ENCODE measurements at regions not wholly inside any gene's neighbourhood (a gene's known extent, or its start where the extent isn't known, plus 50 kb on each side); places are given as distances from the start of the nearest gene placed in this dataset.

DNA sequence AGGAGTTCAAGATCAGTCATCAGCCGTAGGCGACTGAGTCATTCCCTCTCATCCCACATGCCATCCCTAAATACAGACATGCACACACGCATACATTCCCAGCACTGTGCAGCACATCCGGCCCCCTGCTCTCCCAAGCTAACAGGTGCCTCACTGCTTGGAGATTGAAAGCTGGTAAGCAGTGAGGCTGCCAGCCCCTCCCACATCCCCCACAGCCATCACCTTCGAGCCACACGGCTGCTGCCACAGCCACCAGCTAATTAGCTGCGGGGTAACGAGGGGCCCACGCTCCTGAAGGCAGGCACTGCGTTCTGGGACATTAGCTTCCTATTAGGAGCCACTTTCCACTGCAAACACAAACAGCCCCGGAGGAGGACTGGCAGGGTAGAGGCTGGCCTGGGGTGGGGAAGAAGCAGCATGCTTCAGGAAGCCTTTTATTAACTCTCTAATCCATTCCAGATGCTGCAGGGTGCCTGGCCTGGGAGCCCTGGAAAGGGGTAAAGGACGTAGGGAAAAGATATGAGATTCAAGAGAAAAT lies 179.6 kb downstream of the CCT6B start:
- H3K4me3 ChIP-seq: no peak overlapping the region
- no peak for DNase-seq (ENCODE audit: low spot score)
- TF ChIP-seq, protein P1, sequence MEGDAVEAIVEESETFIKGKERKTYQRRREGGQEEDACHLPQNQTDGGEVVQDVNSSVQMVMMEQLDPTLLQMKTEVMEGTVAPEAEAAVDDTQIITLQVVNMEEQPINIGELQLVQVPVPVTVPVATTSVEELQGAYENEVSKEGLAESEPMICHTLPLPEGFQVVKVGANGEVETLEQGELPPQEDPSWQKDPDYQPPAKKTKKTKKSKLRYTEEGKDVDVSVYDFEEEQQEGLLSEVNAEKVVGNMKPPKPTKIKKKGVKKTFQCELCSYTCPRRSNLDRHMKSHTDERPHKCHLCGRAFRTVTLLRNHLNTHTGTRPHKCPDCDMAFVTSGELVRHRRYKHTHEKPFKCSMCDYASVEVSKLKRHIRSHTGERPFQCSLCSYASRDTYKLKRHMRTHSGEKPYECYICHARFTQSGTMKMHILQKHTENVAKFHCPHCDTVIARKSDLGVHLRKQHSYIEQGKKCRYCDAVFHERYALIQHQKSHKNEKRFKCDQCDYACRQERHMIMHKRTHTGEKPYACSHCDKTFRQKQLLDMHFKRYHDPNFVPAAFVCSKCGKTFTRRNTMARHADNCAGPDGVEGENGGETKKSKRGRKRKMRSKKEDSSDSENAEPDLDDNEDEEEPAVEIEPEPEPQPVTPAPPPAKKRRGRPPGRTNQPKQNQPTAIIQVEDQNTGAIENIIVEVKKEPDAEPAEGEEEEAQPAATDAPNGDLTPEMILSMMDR (IDR thresholded peaks at IDR 0.05): no peak

DNA sequence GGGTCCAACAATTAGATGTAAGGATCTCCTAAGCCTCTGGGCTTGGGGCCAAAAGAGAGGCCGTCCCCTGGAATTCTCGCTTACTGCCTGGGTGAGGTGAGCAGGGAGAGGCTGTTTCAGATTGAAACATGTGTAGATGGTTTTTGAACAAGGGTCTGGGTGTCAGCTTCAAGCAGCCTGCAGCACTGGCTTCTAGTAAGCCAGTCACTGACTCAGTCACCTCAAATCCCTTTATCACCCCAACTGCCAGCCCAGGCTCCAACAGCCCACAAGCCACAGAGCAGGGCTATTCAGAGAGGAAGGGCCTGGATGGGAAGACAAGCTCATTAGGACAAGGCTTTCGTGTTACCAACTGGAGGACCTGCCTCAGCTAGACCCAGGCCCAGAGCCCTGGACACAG lies 180.2 kb downstream of the CCT6B start:
- Histone ChIP-seq H3K27ac (no peak overlapping the region), H3K4me3 (no peak overlapping the region)
- no peak for DNase-seq (ENCODE audit: low spot score)
- TF ChIP-seq, protein P1 (IDR thresholded peaks at IDR 0.05): no peak

More for the DNA sequence above, 179.6 kb downstream of the CCT6B start:
- no peak overlapping the region for H3K27ac ChIP-seq

DNA sequence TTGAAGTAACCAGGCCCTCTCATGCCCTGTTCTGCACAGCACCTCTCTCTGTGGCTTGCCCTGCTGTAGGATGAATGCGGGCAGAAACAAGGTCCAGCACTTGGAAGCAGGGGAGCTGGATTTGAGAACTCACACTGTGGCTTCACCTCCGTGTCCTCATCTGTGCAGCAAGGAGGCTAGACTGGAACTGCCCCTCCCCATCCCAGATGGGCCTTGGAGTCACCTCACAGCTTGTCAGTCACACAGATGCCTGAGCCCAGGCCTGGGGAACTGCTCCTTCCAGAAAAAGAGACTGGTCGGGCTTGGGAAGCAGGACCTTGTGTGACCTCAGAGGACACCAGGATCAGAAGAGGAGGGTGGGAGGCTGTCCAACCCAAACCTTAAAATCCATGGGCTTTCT lies 180.8 kb downstream of the CCT6B start:
- TF ChIP-seq, protein P1 (IDR thresholded peaks at IDR 0.05): no peak
- DNase-seq (ENCODE audit: low spot score): no peak
- Histone ChIP-seq H3K4me3 (no peak overlapping the region), H3K27ac (no peak overlapping the region)

DNA sequence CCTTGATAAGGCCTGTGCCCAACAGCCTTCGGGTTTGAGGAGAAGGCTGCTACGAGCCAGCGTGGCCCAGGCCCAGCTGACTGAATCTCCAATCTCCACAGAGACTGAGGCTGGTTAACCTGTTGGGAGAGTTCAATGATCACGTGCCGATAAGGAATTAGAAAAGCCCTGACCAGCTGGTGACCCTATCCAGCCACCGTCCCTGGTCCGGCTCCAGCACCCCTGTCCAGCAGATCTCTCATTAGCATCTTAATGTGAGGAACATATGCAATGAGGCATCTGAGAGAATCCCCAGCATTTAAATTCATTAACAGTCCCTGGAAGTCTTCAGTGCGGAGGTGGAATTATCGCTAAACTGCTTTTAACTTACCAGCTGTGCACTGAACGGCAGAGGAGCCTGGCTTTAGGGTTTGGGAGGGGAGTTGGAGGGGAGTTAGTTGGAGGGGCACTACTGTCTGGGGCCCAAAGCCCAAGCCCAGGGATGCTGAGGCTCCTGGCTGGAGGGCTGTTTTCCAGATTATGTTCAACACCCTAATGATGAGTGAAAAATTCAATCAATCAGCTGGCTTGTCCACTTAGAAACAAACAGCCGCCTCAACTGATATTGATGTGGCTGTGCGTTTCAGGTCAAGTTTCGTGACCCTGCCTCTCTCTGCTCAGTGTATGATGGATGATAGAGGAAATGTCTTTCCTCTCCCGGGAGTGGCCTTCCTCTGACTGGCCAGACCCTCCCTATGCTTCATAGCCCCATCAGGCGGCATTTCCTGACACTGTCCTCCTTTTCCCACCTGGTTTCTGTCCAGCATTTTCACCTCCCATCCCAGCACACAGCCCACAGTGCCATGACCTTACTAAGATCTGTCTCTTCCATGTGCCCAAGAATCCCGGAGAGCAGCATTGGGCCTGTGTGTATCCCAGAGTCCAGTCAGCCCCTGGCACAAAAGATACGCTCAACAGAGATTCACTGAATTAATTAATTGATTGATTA lies 184.5 kb downstream of the CCT6B start:
- Histone ChIP-seq H3K27ac (no peak overlapping the region), H3K4me3 (no peak overlapping the region)
- DNase-seq (ENCODE audit: low spot score): no peak
- TF ChIP-seq, protein P1 (IDR thresholded peaks at IDR 0.05): no peak

DNA sequence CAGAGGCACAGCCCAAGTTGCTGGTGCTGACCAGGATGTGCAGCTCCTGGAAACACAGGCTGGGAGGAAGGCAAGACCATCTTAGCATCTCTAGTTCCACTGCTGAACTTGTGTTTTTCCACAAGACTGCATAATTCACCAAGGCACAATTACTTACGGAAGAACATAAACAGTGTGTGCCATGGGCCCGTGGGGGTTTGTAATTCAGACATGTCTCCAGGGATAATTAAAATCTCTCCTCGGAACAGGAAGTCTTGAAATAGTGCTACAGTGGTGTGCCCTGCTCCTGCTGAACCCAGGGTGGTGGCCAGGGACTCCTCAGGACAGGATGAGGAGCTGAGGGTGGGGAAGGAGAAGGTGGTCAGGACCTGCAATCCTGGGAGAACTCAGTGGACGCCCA lies 188.2 kb downstream of the CCT6B start:
- H3K4me3 ChIP-seq: no peak overlapping the region
- H3K27ac ChIP-seq: no peak overlapping the region
- no peak for DNase-seq (ENCODE audit: low spot score)
- TF ChIP-seq, protein P1 (IDR thresholded peaks at IDR 0.05): no peak

DNA sequence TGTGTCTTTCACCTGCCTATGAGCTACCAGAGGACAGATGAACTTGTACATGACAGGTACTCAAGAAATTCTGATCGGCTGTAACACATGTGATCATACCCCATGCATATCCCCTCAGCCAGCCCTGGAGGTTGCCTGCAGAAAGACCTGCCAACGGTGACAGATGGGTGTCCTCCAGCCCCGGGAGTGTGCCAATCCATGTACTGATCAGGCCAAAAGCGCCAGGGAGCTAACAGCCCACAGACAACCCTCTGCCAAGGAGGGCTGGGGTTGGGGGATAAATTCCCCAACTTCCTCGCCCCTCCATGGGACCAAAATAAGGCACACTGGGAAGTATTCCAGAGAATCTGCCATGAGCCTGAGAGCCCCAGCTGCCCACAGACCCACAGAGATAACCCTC lies 189.4 kb downstream of the CCT6B start:
- Histone ChIP-seq H3K27ac (no peak overlapping the region), H3K4me3 (no peak overlapping the region)
- TF ChIP-seq, protein P1 (IDR thresholded peaks at IDR 0.05): no peak
- DNase-seq (ENCODE audit: low spot score): no peak

DNA sequence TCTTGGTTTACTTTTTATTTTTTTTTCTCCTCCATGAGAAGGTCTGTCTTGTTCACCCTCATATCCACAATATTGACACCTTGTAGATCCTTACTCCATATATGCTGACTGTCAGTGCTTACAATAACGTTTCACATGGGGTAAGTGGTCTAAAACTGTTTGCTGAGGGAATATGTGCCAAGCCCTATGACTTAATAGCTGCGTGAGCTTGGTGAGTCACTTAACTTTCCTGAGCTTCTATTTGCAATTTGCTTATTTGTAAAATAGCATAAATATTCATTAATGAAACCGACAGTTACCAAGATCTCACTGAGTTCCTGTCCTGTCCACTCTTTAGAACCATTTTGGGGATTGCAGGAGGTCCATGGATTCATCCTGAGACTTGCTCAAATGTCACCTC lies 190.7 kb downstream of the CCT6B start:
- Histone ChIP-seq H3K4me3 (no peak overlapping the region), H3K27ac (no peak overlapping the region)
- no peak for DNase-seq (ENCODE audit: low spot score)
- TF ChIP-seq, protein P1 (IDR thresholded peaks at IDR 0.05): no peak

All from coronary artery (tissue), 2 donors.